C4-2B (cell line): ENCODE measurements at regions not wholly inside any gene's neighbourhood (a gene's known extent, or its start where the extent isn't known, plus 50 kb on each side); places are given as distances from the start of the nearest gene placed in this dataset.

Source experiments
- H3K27ac ChIP-seq: fragments of 450-650 bp; 2 replicates; pipeline ENCODE4 v1.5.1; 2017
- ZFX ChIP-seq: fragments of 450-650 bp; IDR thresholded peaks from 2 replicates; pipeline ENCODE4 v1.6.1; 2017
- TF ChIP-seq, protein P1 (sequence below): fragments of 450-650 bp; conservative IDR thresholded peaks from 2 replicates; pipeline ENCODE4 v1.5.1; 2017; ENCODE audit warnings: mild to moderate bottlenecking

DNA sequence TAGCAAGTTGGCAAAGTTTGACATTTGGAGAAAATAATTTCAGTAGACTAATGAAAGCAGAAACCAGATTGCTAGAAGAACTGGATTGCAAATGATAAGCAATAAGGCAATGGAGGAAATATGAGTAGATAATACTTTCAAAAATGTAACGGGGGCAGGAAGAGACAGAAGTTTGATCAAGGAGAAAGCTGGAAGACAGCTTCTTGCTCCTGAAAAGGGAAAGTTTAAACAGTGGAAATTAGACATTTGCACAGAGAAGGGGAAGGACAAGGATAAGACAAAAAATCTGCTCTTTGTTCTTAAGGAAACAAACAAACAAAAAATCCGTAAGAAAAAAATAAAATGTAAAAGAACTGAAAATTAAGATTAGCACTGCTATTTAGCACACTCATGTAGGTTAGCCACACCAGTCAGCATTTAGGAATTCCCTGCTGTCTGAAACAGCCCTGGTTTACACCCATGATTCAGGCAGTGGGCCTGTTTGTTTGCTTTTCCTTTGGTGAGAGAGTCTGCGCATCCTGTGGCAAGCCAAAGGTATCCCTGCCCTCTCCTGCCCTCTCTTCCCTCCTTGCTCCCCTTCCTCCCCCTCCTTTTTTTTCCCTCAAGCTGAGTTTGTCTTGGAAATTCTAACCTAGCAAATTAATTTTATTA lies 104.3 kb upstream of the CAV2 start:
- TF ChIP-seq ZFX = no peak
- TF ChIP-seq, protein P1, sequence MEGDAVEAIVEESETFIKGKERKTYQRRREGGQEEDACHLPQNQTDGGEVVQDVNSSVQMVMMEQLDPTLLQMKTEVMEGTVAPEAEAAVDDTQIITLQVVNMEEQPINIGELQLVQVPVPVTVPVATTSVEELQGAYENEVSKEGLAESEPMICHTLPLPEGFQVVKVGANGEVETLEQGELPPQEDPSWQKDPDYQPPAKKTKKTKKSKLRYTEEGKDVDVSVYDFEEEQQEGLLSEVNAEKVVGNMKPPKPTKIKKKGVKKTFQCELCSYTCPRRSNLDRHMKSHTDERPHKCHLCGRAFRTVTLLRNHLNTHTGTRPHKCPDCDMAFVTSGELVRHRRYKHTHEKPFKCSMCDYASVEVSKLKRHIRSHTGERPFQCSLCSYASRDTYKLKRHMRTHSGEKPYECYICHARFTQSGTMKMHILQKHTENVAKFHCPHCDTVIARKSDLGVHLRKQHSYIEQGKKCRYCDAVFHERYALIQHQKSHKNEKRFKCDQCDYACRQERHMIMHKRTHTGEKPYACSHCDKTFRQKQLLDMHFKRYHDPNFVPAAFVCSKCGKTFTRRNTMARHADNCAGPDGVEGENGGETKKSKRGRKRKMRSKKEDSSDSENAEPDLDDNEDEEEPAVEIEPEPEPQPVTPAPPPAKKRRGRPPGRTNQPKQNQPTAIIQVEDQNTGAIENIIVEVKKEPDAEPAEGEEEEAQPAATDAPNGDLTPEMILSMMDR = no peak
- H3K27ac ChIP-seq = no peak overlapping the region

GRCh38 chr7:116398672-116399071 lies 100.9 kb upstream of the CAV2 start:
- H3K27ac ChIP-seq = no peak overlapping the region
- TF ChIP-seq, protein P1 = no peak
- TF ChIP-seq ZFX = no peak

- TF ChIP-seq ZFX = no peak
- TF ChIP-seq, protein P1 = no peak
- H3K27ac ChIP-seq = no peak overlapping the region
Observed at GRCh38 chr7:116399819-116400218, 99.7 kb upstream of the CAV2 start.

DNA sequence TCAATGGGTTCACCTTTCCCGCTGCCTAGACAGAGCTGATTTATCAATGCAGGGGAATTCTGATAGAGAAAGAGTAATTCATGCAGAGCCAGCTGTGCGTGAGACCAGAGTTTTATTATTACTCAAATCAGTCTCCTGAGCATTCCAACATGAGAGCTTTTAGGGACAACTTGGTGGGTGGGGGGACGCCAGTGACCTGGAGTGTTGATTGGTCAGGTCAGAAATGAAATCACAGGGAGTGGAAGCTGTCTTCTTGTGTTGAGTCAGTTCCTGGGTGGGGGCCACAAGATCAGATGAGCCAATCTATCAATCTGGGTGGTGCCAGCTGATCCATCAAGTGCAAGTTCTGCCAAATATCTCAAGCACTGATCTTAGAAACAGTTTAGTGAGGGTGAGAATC lies 99.0 kb upstream of the CAV2 start:
- TF ChIP-seq, protein P1 = no peak
- no peak for TF ChIP-seq ZFX
- no peak overlapping the region for H3K27ac ChIP-seq

DNA sequence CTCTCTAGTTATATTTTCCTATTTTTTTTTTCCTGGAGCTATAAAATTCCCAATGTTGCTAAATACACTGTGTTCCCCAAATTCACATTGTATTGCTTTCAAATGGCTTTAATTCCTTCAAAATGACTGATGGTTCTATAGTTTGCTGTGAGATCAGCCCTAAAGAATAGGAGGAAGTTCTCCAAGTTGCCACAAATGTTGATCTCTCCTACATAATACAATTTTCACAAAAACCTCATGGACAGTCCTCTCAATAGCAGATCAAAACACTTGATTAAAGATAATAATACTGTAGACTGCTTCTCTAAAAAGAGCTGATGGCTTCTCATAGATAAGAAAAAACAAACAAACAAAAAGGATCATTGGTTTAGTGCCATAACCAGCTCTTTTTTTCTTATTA lies 97.8 kb upstream of the CAV2 start:
- H3K27ac ChIP-seq = no peak overlapping the region
- TF ChIP-seq, protein P1 = no peak
- no peak for TF ChIP-seq ZFX

DNA sequence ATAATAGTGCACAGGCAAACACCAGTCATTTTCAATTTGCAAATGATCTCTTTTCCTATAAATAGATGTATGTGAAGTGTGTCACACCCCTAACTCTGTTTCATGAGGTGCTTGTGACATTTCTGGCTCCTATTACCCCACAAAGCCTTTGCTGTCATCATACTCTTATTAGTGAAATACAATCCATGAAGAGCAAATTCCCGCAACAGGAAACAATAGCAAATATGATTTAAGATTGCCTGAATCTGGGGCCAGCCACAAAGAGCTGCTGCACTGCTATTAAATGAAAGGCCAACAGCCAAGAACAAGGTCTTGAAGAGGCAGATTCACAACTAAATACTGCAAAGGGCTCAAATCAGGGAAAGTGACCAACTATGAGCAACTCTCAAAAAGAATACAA lies 96.3 kb upstream of the CAV2 start:
- H3K27ac ChIP-seq = no peak overlapping the region
- TF ChIP-seq, protein P1 = no peak
- no peak for TF ChIP-seq ZFX

DNA sequence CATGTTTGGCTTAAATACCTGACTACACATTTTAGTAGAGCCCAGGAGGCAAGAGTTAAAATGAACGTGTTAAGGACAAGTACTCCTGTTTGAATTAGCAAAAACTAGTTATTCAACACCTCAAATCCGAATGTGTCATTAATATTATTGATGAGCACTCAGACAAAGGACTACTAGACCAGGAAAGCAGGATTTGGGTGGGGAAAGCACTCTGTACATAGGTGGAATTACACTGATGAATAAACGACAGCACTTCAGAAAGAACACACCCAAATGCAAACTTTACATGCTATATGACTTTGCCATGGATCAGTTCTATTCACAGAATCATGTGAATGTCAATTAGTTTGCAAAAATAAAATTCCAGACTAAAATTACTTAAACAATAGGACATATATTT lies 95.1 kb upstream of the CAV2 start:
- TF ChIP-seq ZFX = no peak; the same call in 1 of the 2 replicates
- TF ChIP-seq, protein P1 = no peak

More for the DNA sequence above, 95.1 kb upstream of the CAV2 start:
- no peak overlapping the region for H3K27ac ChIP-seq
